SU-DHL-6 (cell line): ENCODE measurements at regions not wholly inside any gene's neighbourhood (a gene's known extent, or its start where the extent isn't known, plus 50 kb on each side); places are given as distances from the start of the nearest gene placed in this dataset.

Experiments
- EZH2phosphoT487 ChIP-seq: fragments of 200-600 bp; sonication (generic), shearing (Covaris generic); conservative IDR thresholded peaks from 2 replicates; pipeline ENCODE4 v1.6.1; 2018; ENCODE audit warnings: mild to moderate bottlenecking, antibody characterized with exemption, low read length, moderate library complexity, mixed read lengths
- TF ChIP-seq, protein P1 (sequence below): fragments of 200-600 bp; sonication (generic); IDR thresholded peaks from one replicate; pipeline ENCODE4 v1.5.1; 2017; ENCODE audit warnings: antibody characterized with exemption, mild to moderate bottlenecking, low read length, moderate library complexity; ENCODE audit not compliant: insufficient read depth, poor library complexity, severe bottlenecking

DNA sequence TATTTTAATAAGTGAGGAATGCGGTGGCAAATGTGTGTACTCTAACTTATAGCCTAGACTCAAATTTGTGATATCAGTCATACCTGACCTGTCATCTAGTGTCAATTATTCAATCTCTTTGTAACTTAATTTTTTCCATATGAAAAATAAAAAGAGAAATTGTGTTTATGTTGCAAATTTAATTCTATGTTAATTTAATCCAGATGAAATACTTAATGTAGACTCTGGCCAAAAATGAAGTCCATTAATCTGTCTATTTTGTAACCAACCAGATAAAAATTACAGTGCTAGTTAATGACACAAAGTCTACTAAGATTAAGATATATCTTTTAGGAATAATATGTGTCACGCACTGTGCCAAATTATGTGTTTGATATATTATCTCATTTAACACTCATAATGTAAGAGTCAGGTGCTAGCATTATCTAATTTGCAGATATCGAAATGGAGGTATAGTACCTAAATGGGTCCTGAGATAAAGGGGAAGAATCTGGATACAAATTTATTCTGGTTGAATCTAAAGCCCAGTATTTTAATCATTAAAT is 712.1 kb downstream of the KCTD16 start:
- TF ChIP-seq, protein P1, sequence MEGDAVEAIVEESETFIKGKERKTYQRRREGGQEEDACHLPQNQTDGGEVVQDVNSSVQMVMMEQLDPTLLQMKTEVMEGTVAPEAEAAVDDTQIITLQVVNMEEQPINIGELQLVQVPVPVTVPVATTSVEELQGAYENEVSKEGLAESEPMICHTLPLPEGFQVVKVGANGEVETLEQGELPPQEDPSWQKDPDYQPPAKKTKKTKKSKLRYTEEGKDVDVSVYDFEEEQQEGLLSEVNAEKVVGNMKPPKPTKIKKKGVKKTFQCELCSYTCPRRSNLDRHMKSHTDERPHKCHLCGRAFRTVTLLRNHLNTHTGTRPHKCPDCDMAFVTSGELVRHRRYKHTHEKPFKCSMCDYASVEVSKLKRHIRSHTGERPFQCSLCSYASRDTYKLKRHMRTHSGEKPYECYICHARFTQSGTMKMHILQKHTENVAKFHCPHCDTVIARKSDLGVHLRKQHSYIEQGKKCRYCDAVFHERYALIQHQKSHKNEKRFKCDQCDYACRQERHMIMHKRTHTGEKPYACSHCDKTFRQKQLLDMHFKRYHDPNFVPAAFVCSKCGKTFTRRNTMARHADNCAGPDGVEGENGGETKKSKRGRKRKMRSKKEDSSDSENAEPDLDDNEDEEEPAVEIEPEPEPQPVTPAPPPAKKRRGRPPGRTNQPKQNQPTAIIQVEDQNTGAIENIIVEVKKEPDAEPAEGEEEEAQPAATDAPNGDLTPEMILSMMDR, result no peak
- no peak for TF ChIP-seq EZH2phosphoT487
